ENCODE measurements at regions not wholly inside any gene's neighbourhood (a gene's known extent, or its start where the extent isn't known, plus 50 kb on each side); places are given as distances from the start of the nearest gene placed in this dataset.

DNA sequence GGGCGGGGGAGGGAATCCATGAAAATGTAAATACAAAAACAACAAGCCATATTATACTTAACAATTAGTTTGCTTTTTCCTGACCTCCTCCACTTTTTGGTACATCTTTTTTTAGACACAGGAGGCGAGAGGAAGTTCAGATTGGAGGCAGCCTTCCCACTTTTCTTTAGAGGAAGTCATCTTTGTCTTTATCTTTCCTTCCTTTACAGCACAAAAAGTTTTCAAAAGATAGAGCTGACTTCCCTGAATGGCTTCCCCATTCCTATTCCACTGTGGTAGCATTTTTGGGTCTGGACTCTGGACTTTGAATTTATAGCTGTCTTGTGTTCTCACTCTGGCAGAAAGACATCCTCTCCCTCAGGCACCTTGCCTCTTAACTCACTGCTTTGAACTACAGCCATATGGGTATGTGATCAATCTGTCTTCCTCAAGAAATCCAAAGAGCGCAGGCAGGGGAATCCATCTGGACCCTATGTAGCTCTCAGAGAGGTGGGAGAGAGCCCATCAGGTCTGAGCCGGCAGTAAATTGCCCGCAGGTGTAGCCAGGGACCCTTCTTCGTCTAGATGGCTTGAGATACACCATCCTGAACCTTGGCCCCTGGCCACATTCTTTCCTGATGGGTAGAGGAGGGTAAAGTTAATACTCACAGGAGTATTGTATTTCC lies 101.9 kb downstream of the AQP4 start:
- Mint-ChIP-seq H3K36me3 (ENCODE audit: low read depth, unreplicated experiment) (no peaks in the 10 kb centered on the region), H3K27ac (ENCODE audit: unreplicated experiment) (no peak overlapping the region), H3K4me3 (ENCODE audit: unreplicated experiment) (no peak overlapping the region), H3K27me3 (ENCODE audit: unreplicated experiment) (peaks cover 5% of the 10 kb centered on the region), H3K9me3 (ENCODE audit: unreplicated experiment) (no peaks in the 10 kb centered on the region), H3K4me1 (ENCODE audit: unreplicated experiment) (peaks cover 27% of the 10 kb centered on the region)
- no peak for DNase-seq (ENCODE audit: low spot score)
- TF ChIP-seq, protein P1, sequence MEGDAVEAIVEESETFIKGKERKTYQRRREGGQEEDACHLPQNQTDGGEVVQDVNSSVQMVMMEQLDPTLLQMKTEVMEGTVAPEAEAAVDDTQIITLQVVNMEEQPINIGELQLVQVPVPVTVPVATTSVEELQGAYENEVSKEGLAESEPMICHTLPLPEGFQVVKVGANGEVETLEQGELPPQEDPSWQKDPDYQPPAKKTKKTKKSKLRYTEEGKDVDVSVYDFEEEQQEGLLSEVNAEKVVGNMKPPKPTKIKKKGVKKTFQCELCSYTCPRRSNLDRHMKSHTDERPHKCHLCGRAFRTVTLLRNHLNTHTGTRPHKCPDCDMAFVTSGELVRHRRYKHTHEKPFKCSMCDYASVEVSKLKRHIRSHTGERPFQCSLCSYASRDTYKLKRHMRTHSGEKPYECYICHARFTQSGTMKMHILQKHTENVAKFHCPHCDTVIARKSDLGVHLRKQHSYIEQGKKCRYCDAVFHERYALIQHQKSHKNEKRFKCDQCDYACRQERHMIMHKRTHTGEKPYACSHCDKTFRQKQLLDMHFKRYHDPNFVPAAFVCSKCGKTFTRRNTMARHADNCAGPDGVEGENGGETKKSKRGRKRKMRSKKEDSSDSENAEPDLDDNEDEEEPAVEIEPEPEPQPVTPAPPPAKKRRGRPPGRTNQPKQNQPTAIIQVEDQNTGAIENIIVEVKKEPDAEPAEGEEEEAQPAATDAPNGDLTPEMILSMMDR (IDR thresholded peaks at IDR 0.05; ENCODE audit: unreplicated experiment) = no peak

DNA sequence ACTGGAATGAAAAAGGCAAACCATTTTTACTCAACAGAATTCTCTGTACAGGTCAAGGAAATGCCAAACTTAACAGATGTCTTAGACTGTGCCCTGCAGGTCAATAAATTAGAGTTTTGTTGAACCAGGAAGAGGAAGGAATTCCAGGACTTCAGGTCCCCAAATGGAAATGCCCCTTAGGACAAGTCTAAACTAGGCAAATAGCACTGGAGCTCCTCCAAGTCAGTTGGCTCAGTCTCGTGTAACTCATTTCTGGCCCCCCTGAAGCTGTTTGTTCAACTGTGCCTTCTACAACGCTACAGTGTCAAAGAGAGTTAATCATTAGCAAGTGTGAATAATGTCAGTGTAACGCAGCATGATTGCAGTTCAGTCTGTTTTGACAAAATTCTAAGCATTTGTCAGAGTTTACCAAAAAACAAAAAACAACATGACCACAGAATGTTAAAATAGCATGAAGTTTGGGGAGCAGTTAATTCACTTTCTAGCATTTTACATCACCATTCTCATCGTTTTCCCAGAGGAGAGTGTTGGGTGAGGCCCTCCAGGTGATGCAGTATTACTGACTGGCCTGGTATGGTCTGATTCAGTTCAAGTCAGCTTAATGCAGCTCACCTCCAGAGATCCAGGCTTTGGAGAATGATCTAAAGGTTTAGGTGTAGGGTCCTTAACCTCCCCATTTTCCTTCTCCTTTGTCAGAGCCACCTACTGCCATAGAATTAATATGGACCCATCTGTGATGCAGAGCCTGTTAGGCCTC lies 108.1 kb downstream of the AQP4 start:
- Mint-ChIP-seq H3K9me3 (ENCODE audit: unreplicated experiment) (no peaks in the 10 kb centered on the region), H3K27ac (ENCODE audit: unreplicated experiment) (no peak overlapping the region), H3K4me1 (ENCODE audit: unreplicated experiment) (no peaks in the 10 kb centered on the region), H3K36me3 (ENCODE audit: low read depth, unreplicated experiment) (no peaks in the 10 kb centered on the region), H3K4me3 (ENCODE audit: unreplicated experiment) (no peak overlapping the region), H3K27me3 (ENCODE audit: unreplicated experiment) (peaks cover 5% of the 10 kb centered on the region)
- no peak for DNase-seq (ENCODE audit: low spot score)
- TF ChIP-seq, protein P1 (IDR thresholded peaks at IDR 0.05; ENCODE audit: unreplicated experiment) = no peak

GRCh38 chr18:26756556-26756955 lies 109.0 kb downstream of the AQP4 start:
- no peak for DNase-seq (ENCODE audit: low spot score)
- no peaks in the 10 kb centered on the region for H3K36me3 Mint-ChIP-seq (ENCODE audit: low read depth, unreplicated experiment)
- no peaks in the 10 kb centered on the region for H3K4me1 Mint-ChIP-seq (ENCODE audit: unreplicated experiment)
- H3K4me3 Mint-ChIP-seq (ENCODE audit: unreplicated experiment) = no peak overlapping the region
- TF ChIP-seq, protein P1 (IDR thresholded peaks at IDR 0.05; ENCODE audit: unreplicated experiment) = no peak
- H3K27ac Mint-ChIP-seq (ENCODE audit: unreplicated experiment) = no peak overlapping the region
- H3K27me3 Mint-ChIP-seq (ENCODE audit: unreplicated experiment) = peaks cover 5% of the 10 kb centered on the region
- H3K9me3 Mint-ChIP-seq (ENCODE audit: unreplicated experiment) = no peaks in the 10 kb centered on the region

DNA sequence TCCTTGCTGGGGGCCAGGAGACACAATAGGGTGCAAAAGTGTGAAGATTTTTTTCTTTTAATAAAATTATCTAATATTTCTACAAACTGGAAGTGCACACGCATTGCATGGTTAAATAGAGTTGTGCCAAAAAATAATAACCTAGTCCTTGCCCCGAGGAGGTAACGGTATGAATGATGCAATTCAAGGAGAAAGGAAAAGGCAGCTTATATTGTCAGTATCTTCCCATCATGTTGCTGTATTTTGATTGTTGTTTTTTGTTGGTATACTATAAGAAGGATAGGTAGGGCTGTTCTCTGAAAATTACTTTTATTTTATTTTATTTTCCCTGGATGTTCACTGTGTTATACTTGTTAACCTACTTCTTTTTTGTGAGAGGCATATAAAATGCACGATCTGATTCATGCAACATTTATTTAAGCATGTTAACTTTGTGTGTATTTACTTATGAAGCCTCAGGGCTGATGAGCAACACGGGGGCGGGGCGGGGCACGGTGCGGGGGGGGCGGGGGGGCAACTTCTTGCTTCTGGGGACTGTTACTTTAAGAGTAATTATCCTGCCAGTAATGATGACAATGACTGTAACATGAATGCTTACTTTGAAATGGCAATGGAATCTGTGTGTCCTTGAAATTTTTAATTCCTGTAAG lies 118.6 kb downstream of the AQP4 start:
- Mint-ChIP-seq H3K36me3 (ENCODE audit: low read depth, unreplicated experiment) (no peaks in the 10 kb centered on the region), H3K27me3 (ENCODE audit: unreplicated experiment) (no peaks in the 10 kb centered on the region), H3K4me3 (ENCODE audit: unreplicated experiment) (no peak overlapping the region), H3K27ac (ENCODE audit: unreplicated experiment) (no peak overlapping the region), H3K9me3 (ENCODE audit: unreplicated experiment) (no peaks in the 10 kb centered on the region), H3K4me1 (ENCODE audit: unreplicated experiment) (peaks cover 21% of the 10 kb centered on the region)
- TF ChIP-seq, protein P1 (IDR thresholded peaks at IDR 0.05; ENCODE audit: unreplicated experiment) = no peak
- DNase-seq (ENCODE audit: low spot score) = no peak

DNA sequence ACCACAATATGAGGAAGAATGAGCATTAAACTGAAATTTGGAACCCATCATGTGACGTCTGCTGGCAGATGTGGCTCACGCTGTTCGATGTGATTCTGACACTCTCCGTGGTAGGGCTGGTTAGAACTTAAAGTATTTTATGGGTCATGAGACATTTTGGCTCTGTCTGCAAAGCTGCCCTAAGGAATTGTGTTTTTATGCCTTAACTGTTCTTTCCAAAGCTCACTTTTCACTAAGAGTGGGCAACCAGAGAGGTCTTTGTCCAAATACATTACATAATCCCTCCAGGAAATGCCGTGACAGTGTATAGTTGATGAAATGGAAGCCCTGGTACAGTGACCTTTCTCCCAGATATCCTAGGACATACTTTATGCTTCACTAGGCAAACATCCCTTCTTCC lies 119.1 kb downstream of the AQP4 start:
- Mint-ChIP-seq H3K4me3 (ENCODE audit: unreplicated experiment) (no peak overlapping the region), H3K9me3 (ENCODE audit: unreplicated experiment) (no peaks in the 10 kb centered on the region), H3K4me1 (ENCODE audit: unreplicated experiment) (peaks cover 23% of the 10 kb centered on the region), H3K27ac (ENCODE audit: unreplicated experiment) (no peak overlapping the region), H3K27me3 (ENCODE audit: unreplicated experiment) (no peaks in the 10 kb centered on the region), H3K36me3 (ENCODE audit: low read depth, unreplicated experiment) (no peaks in the 10 kb centered on the region)
- TF ChIP-seq, protein P1 (IDR thresholded peaks at IDR 0.05; ENCODE audit: unreplicated experiment) = no peak
- DNase-seq (ENCODE audit: low spot score) = no peak

Measured in endothelial cell (in vitro differentiated cells).